HUES64 (cell line): ENCODE measurements at regions not wholly inside any gene's neighbourhood (a gene's known extent, or its start where the extent isn't known, plus 50 kb on each side); places are given as distances from the start of the nearest gene placed in this dataset.
"Not testable (repeated sequence)": the region's sequence is repeated elsewhere in the genome, so short reads cannot be mapped to it uniquely, and the experiment has no call there.

Experiments used
- H3K27ac ChIP-seq: 2 replicates; pipeline ENCODE4 v1.7.0; 2013; ENCODE audit warnings: low read depth, low read length, inconsistent platforms
- H3K27me3 ChIP-seq: 2 replicates; pipeline ENCODE4 v1.6.1; 2013; ENCODE audit warnings: mild to moderate bottlenecking, low read length; ENCODE audit not compliant: insufficient read depth
- H3K36me3 ChIP-seq: 2 replicates; pipeline ENCODE4 v1.6.1; 2013; ENCODE audit warnings: mild to moderate bottlenecking, low read length; ENCODE audit not compliant: insufficient read depth
- H3K4me1 ChIP-seq: 2 replicates; pipeline ENCODE4 v1.6.1; 2013; ENCODE audit warnings: mild to moderate bottlenecking, low read length, moderate library complexity; ENCODE audit not compliant: insufficient read depth
- H3K4me3 ChIP-seq: 2 replicates; pipeline ENCODE4 v1.5.1; 2013; ENCODE audit warnings: mild to moderate bottlenecking, low read length, moderate library complexity
- H3K9ac ChIP-seq: 2 replicates; pipeline ENCODE4 v1.6.1; 2013; ENCODE audit warnings: mild to moderate bottlenecking, low read depth, low read length
- H3K9me3 ChIP-seq: 2 replicates; pipeline ENCODE4 v1.6.1; 2013; ENCODE audit warnings: low read depth, low read length; ENCODE audit not compliant: insufficient read depth
- WGBS: fragments of 150-250, 120-280 bp; methylation state at CpG from one replicate; pipeline ENCODE4 v1.1.7; 2013; ENCODE audit warnings: missing lambda C conversion rate; 5-methylcytosine and 5-hydroxymethylcytosine counted together

GRCh38 chr3:128549283-128550112, 56.5 kb upstream of the GATA2 start:
- Histone ChIP-seq H3K4me1 (peaks cover 13% of the 10 kb centered on the region; the same call in 1 of the 2 replicates), H3K4me3 (no peak overlapping the region), H3K27me3 (peaks cover 11% of the 10 kb centered on the region), H3K36me3 (no peaks in the 10 kb centered on the region), H3K9me3 (no peaks in the 10 kb centered on the region), H3K9ac (no peak overlapping the region), H3K27ac (no peak overlapping the region)
- WGBS = 63% methylated on average over 20 of the region's 20 CpGs

GRCh38 chr3:128548426-128549282, 55.7 kb upstream of the GATA2 start:
- no peak overlapping the region for H3K27ac ChIP-seq
- 84% methylated on average over 5 of the region's 6 CpGs for WGBS
- no peaks in the 10 kb centered on the region for H3K36me3 ChIP-seq
- H3K9me3 ChIP-seq = no peaks in the 10 kb centered on the region
- no peak overlapping the region for H3K9ac ChIP-seq
- peaks cover 2% of the 10 kb centered on the region; the same call in 1 of the 2 replicates for H3K27me3 ChIP-seq
- peaks cover 13% of the 10 kb centered on the region; the same call in 1 of the 2 replicates for H3K4me1 ChIP-seq
- no peak overlapping the region for H3K4me3 ChIP-seq

DNA sequence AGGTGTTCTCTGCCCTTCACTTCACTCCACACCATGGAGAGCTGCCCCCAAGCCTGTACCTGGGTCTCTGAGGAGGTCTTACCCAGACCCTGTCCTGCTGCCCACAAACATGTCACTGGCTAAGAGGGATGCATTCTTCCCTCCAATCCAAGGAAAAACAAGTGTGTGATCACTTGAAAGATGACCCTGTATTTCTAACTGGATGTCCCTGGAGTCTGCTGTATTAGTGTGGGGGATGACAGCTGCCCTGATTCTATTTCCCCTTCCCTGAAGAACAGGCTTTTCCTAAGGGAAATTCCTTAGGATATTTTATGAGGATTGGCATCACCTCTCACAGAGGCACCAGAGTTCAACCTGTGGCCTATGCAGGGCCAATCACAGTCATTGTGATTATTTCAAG, 55.0 kb upstream of the GATA2 start:
- Histone ChIP-seq H3K27ac (no peak overlapping the region), H3K4me3 (no peak overlapping the region), H3K36me3 (no peaks in the 10 kb centered on the region), H3K9me3 (0 out of 2 replicates have a peak, but pooled peaks cover 4% of the 10 kb centered on the region), H3K27me3 (no peaks in the 10 kb centered on the region), H3K4me1 (peaks cover 13% of the 10 kb centered on the region; the same call in 1 of the 2 replicates), H3K9ac (no peak overlapping the region)

GRCh38 chr3:128547368-128547987, 54.5 kb upstream of the GATA2 start:
- H3K4me1 ChIP-seq = peaks cover 13% of the 10 kb centered on the region; the same call in 1 of the 2 replicates
- no peak overlapping the region for H3K9ac ChIP-seq
- no peaks in the 10 kb centered on the region for H3K36me3 ChIP-seq
- H3K27ac ChIP-seq = no peak overlapping the region
- no peaks in the 10 kb centered on the region for H3K27me3 ChIP-seq
- 74% methylated on average over 9 of the region's 10 CpGs for WGBS
- no peak overlapping the region for H3K4me3 ChIP-seq
- H3K9me3 ChIP-seq = 0 out of 2 replicates have a peak, but pooled peaks cover 4% of the 10 kb centered on the region

DNA sequence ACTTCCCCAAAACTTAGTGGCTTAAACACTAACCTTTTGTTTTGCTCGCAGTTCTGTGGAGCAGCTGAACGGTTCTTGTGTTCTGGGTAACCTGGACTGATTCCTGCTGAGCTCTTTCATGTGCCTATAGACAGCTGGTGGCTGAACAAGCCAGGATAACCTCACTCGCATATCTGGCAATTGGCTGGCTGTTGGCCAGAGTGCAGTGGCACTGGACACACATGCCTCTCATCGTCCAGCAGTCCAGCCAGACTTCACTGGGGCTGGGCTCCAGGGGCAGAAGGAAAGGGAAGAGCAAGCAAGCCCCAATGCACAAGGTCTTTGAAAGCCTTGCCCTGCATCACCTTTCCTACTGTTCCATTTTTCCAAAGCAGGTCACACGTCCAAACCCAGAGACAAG, 53.6 kb upstream of the GATA2 start:
- 0 out of 2 replicates have a peak, but pooled peaks cover 4% of the 10 kb centered on the region for H3K9me3 ChIP-seq
- 94% methylated on average over 5 of the region's 5 CpGs for WGBS
- no peak overlapping the region for H3K4me3 ChIP-seq
- no peak overlapping the region for H3K9ac ChIP-seq
- H3K27ac ChIP-seq = no peak overlapping the region
- peaks cover 13% of the 10 kb centered on the region; the same call in 1 of the 2 replicates for H3K4me1 ChIP-seq
- no peaks in the 10 kb centered on the region for H3K36me3 ChIP-seq
- H3K27me3 ChIP-seq = no peaks in the 10 kb centered on the region

DNA sequence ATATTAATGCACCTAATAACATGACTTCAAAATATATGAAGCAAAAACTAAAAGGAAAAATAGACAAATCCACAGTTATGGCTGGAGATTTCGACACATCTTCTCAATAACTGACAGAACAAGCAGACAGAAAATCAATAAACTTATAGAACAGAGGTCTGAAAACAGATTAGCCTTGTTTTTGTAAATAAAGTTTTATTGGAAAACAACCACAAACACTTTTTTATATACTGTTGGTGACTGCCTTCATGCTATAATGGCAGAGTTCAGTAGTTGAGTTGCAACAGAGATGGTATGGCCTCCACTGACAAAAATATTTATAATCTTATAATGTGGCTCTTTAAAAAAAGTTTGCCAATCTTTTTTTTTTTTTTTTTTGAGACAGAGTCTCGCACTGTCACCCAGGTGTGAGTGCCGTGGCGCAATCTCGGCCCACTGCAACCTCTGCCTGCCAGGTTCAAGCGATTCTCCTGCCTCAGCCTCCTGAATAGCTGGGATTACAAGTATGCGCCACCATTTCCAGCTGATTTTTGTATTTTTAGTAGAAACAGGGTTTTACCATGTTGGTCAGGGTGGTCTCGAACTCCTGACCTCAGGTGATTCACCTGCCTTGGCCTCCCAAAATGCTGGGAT, 52.2 kb upstream of the GATA2 start:
- H3K4me1 ChIP-seq = peaks cover 13% of the 10 kb centered on the region; the same call in 1 of the 2 replicates
- no peak overlapping the region for H3K9ac ChIP-seq
- no peak overlapping the region for H3K4me3 ChIP-seq
- H3K27me3 ChIP-seq = no peaks in the 10 kb centered on the region
- H3K9me3 ChIP-seq = 0 out of 2 replicates have a peak, but pooled peaks cover 4% of the 10 kb centered on the region
- WGBS = 92% methylated on average over 8 of the region's 8 CpGs
- H3K27ac ChIP-seq = no peak overlapping the region
- no peaks in the 10 kb centered on the region for H3K36me3 ChIP-seq

DNA sequence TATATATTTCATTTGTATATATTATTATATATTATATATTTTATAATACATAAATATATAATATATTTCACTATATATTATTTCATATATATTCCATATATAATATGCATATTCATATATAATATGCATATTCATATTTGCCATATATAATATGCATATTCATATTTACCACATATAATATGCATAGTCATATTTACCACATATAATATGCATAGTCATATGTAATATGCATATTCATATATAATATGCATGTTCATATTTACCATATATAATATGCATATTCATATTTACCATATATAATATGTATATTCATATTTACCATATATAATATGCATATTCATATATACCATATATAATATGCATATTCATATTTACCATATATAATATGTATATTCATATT, 51.2 kb upstream of the GATA2 start:
- Histone ChIP-seq H3K27ac (no peak overlapping the region), H3K9me3 (0 out of 2 replicates have a peak, but pooled peaks cover 4% of the 10 kb centered on the region), H3K27me3 (peaks cover under 1% of the 10 kb centered on the region; the same call in 1 of the 2 replicates), H3K4me1 (peaks cover 5% of the 10 kb centered on the region; the same call in 1 of the 2 replicates), H3K36me3 (no peaks in the 10 kb centered on the region), H3K4me3 (no peak overlapping the region), H3K9ac (no peak overlapping the region)

DNA sequence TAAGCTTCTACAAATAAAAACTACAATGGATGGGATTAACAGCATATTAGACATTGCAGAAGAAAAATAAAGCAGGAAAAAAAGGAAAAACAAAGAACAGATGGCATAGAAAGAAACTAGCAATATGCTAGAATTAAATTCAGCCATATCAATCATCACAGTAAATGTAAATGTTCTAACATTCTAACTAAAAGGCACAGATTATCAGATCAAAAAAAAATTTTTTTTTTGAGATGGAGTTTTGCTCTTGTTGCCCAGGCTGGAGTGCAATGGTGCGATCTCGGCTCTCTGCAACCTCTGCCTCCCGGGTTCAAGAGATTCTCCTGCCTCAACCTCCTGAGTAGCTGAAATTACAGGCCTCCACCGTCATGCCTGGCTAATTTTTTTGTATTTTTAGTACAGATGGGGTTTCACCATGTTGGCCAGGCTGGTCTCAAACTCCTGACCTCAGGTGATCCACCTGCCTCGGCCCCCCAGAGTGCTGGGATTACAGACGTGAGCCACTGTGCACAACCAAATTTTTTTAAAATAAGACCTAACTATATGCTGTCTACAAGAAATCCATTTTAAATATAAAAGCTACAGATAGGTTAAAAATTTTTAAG, 50.7 kb upstream of the GATA2 start:
- WGBS = 89% methylated on average over 6 of the region's 6 CpGs
- not testable (repeated sequence) for H3K9ac ChIP-seq, H3K27me3 ChIP-seq, H3K9me3 ChIP-seq, H3K36me3 ChIP-seq, H3K4me3 ChIP-seq, H3K27ac ChIP-seq, H3K4me1 ChIP-seq
